Dermis microvascular lymphatic vessel endothelial cell (primary cell): ENCODE measurements at regions not wholly inside any gene's neighbourhood (a gene's known extent, or its start where the extent isn't known, plus 50 kb on each side); places are given as distances from the start of the nearest gene placed in this dataset.
"Not testable (repeated sequence)": the region's sequence is repeated elsewhere in the genome, so short reads cannot be mapped to it uniquely, and the experiment has no call there.

Experiments
- DNase-seq, 2 donors: peaks; one replicate each; pipeline versions ENCODE4 v3.0.0 to v3.0.0-alpha.2; 2010; ENCODE audit warnings: low read depth in 2 of 2

DNA sequence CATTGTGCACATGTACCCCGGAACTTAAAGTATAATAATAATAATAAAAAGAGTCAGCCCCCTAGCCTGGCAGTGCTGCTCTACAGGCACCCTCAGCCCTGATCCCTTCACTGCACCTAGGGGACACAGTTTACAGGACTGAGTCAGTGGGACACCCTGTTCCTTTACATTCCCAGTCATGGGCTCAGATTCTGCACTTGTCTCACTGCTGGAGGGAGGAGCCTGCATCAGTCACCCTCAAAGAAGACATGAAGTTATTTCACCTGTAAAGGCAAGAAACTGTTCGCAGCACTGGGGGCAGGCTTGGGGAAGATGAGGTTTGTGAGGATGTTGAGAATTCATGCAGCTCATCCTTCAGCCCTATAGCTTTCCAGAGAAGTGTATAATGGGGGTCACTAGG, 50.7 kb upstream of the VPREB1 start:
- DNase-seq: no peak

DNA sequence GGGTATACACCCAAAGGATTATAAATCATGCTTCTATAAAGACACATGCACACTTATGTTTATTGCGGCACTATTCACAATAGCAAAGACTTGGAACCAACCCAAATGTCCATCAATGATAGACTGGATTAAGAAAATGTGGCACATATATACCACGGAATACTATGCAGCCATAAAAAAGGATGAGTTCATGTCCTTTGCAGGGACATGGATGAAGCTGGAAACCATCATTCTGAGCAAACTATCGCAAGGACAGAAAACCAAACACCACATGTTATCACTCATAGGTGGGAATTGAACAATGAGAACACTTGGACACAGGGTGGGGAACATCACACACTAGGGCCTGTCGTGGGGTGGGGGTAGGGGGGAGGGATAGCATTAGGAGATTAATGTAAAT, 51.1 kb upstream of the VPREB1 start:
- DNase-seq: not testable (repeated sequence)

DNA sequence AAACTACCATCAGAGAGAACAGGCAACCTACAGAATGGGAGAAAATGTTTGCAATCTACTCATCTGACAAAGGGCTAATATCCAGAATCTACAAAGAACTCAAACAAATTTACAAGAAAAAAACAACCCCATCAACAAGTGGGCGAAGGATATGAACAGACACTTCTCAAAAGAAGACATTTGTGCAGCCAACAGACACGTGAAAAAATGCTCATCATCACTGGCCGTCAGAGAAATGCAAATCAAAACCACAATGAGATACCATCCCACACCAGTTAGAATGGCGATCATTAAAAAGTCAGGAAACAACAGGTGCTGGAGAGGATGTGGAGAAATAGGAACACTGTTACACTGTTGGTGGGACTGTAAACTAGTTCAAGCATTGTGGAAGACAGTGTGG, 51.6 kb upstream of the VPREB1 start:
- not testable (repeated sequence) for DNase-seq

DNA sequence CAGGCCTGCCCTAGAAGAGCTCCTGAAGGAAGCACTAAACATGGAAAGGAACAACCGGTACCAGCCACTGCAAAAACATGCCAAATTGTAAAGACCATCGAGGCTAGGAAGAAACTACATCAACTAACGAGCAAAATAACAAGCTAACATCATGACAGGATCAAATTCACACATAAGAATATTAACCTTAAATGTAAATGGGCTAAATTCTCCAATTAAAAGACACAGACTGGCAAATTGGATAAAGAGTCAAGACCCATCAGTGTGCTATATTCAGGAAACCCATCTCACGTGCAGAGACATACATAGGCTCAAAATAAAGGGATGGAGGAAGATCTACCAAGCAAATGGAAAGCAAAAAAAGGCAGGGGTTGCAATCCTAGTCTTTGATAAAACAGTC, 54.8 kb upstream of the VPREB1 start:
- DNase-seq: not testable (repeated sequence)

DNA sequence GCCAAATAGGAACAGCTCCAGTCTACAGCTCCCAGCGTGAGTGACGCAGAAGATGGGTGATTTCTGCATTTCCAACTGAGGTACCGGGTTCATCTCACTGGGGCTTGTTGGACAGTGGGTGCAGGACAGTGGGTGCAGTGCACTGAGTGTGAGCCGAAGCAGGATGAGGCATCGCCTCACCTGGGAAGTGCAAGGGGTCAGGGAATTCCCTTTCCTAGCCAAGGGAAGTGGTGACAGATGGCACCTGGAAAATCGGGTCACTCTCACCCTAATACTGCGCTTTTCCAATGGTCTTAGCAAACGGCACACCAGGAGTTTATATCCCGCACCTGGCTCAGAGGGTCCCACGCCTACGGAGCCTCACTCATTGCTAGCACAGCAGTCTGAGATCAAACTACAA, 56.7 kb upstream of the VPREB1 start:
- not testable (repeated sequence) for DNase-seq

DNA sequence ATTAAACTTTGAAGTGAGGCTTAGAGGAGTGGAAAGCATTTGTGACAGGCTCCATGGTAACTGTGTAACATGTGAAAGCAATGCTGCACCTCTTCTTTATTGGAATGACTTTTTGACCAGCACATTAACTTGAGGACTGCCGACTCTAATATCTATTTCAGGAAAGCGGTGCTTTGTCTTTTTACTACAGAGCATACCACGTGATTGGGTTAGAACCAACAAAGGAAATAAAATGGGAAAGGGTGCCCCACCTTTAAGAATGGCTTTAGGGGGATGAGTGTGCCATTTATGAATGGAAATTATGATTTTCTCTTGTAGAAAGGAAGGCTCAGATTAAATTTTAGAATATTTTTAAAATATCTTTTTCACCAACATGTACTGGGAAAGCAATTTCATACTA, 57.3 kb upstream of the VPREB1 start:
- no peak for DNase-seq

DNA sequence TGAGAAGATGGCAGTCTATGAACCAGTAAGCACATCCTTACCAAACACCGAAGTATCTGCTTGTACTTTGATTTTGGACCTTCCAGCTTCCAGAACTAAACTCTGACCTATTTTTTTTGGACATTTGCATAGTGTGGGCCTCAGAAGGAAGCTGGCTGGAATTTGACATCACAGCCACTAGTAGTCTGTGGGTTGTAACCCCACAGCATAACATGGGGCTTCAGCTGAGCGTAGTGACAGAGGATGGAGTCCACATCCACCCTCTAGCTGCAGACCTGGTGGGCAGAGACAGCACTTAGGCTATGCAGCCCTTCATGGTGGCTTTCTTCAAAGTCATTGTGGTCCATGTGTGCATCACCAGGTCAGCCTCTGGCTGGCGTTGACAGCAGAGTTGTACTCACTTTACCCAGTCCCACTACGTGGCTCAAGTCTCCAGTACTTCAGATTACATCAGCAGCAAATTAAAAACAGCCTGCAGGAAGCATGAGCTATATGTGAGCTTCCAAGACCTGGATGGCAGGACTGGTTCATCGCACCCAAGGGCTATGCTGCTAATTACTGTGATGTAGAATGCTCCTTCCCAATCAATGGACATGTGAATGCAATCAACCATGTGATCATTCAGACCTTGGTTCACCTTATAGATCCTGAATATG, 58.6 kb upstream of the VPREB1 start:
- no peak for DNase-seq

DNA sequence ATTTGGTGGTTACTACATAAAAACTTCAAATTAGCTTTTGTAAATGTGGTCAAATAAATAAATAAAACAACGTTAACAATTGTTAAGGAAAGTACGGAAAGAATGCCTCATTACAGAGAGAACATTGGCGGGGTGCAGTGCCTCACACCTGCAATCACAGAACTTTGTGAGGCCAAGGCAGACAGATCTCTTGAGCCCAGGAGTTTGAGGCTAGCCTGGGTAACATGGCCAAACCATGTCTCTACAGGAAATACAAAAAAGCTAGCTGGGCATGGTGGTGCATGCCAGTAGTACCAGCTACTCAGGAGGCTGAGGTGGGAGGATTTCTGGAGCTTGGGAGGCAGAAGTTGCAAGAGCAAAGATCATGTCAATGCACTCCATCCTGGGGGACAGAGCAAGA, 59.4 kb upstream of the VPREB1 start:
- DNase-seq: no peak

DNA sequence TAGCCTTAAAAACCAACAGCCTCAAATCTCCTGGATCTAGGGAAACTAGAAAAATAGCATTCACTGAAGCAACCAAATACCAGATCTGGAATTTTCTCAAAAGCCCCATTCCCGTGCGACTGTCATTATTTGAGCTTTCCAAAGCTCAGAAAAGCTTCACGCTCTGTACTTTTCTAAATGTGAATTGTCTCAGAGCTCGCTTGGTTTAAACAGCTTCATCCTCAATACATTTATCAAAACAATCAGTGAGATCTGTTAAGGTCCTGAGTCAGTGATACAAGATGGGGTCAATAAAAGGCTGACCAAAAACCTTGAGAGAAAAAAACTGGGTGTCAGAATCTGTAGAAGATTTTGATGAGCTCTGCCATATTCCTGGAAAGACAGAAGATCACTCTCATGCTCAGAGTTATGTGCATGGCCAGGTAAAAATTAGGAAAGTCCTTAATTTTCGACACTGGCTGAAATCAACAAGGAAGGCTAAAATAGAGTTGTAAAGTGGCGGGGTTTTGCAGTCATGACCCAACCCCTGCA, 60.2 kb upstream of the VPREB1 start:
- no peak for DNase-seq

DNA sequence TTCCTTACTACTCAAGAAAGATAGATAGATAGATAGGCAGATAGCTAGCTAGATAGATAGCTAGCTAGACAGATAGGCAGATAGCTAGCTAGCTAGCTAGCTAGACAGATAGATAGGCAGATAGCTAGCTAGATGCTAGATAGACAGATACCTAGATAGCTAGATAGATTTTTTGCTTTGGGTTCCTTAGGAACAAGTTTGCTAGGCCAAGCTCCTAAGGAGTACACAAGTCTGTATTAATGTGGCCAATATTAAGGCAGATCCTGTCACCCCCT, 61.7 kb upstream of the VPREB1 start:
- no peak for DNase-seq

DNA sequence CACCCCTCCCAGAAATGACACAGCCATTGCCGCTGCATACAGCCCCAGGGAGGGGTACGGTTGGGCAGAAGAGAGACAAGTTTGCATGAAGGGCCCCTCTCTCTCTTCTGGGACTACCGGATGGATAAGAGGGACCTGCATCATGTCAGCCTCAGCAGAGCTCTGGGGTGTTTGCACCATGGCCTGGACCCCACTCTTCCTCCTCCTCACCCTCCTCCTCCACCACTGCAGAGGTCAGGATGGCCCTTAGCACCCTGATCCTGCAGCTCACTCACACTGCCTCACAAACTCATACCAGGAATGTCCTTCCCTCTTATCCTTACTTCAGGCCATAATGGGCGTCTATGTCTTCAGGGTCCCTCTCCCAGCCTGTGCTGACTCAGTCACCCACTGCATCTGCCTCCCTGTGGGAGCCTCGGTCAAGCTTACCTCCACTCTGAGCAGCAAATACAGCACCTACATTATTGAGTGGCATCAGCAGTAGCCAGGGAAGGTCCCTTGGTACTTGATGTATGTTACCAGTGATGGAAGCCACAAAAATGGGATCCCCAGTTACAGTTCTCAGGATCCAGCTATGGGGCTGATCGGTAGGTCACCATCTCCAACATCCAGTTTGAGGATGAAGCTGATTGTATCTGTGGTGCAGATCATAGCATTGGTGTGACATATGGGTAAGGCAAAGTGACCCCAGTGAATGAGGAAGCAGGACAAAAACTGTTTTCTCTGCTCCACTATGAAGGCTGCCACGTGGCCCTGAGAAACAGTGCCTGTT, 62.2 kb upstream of the VPREB1 start:
- no peak for DNase-seq

DNA sequence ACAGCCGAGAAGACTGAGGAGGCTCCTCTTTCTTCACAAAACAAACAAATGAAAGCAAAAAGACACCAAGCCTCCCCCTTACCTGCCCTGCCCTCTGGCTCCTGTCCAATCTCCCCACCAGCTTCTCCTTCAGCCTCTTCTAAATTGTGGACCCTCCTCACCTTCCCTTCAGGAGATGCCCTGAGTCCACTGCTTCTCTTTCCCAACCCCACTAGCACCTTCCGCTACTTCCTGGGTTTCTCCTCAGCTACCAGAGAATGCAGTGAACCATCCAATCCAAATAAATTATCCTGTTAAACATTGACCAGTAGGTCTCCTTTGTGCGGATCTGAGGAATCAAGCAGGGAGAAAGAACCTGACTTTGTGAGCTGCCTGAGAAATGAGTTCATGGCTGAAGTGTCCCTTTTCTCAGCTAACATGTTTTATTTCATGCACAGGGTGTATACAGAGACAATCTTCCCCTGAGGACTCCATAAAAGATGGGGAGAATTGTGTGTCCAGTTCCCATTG, 63.2 kb upstream of the VPREB1 start:
- DNase-seq: no peak

DNA sequence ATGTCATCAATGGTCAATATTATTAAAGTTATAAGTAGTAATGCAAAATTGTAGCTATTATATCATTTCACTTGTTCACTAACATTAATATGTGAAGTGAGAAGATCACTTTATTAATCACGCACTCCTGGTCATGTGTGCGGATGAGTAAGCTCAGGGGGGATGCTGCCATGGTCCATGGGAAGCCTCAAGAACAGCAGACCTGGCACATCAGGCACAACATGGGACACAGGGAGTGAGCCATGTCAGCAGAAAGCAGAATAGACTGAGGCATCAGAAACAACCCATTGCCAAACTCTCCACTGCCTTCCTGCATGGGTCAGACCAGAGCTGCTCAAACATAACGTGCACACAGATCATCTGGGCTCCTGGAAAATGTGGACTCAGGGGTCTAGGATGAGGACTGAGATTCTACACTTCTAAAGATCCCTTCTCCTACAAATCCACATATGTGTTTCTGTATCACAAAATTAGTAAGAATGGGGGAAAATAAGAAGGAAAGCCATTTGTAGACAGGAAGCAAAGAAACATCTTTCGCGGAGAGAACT, 63.8 kb upstream of the VPREB1 start:
- DNase-seq: no peak

DNA sequence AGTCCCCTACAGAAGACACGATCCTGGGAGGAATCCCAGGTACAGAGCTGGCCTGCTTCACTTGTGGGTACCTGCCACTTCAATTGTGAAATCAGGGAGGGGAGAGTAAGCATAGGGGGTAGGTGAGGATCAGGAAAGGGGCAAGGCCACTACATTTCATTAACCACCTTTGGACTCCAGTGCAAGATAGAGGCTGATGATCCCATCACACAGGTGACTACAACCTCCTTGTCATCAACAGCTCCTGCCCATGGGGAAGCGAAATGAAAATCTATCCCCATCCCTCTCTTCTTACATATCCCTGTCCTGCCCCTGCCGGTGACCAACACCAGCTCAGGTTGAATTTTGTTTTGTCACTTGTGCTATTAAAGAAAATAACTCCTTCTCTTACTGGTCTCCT, 64.7 kb upstream of the VPREB1 start:
- DNase-seq: no peak

DNA sequence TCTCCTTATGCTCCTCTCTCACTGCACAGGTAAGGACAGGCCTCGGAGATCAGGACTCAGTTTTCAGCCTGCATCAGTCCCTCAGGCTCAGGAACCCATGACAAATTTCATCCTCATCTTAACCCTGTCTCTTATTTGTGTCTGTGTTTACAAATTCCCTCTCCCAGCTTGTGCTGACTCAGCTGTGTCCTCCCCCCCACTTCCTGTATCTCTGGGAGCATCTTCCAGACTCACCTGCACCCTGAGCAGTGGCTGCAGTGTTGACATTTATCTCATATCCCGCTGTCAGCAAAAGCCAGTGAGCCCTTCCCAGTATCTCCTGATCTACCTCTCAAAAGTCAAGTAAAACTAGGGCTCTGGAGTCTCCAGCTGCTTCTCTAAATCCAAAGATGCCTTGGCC, 65.6 kb upstream of the VPREB1 start:
- DNase-seq: no peak

DNA sequence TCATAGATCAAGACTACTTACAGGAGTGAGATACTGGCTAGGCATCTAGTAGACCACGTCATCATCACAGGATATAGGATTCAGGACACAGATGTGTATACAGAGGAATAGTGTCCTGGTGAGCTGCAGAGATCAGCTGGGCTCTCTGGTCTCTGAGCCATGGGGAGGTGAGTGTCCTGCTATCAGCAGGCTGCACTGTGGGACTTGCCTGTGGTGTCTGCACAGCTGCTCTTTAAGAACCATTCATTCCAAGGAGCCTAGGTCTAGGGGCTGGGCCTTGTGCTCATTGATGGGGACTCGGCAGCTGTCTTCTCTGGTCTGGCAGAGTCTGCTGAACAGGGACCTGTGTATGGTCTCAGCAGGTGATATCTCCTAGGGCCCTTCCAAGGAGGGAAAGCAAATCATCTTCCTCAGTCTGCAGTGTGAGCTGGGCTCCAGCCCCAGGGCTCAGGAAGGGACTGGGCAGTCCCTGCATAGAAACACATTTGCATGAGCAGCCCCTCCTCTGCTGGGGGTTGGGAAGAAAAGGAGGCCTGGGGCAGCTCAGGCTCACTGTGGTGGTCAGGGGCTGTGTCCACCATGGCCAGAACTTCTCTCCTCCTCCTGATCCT, 66.1 kb upstream of the VPREB1 start:
- no peak for DNase-seq

DNA sequence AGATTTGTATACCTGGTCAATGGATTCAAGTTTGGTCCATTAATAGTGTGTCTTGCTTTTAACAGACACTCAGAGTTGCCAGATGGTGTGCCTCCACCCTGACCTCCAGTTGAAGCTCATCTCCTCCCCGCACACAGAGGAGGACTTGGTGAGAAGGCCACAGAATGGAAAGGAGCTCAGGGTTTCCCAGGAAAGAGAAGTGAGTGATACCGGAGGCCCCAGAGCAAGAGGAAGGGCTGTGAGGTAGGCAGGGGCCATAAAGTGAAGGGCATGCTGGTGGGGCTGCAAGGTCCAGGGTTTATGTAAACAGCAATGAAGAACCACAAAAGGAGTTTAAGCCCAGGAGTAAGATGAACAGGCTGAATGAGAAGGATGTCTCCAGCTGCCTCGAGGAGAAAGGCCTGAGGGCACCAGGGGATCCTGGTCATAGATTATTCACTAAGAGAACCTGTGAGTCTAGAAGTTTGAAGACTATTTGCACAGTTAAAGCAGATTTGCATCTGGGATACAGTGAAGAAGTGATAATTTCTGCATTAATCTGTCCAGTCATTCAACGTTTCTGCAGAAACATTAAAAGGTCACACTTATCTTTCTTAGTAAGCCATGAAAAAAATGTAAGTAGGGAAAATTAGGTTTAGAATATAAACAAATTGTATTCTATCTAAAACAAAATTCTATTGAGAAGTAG, 67.5 kb upstream of the VPREB1 start:
- no peak for DNase-seq

DNA sequence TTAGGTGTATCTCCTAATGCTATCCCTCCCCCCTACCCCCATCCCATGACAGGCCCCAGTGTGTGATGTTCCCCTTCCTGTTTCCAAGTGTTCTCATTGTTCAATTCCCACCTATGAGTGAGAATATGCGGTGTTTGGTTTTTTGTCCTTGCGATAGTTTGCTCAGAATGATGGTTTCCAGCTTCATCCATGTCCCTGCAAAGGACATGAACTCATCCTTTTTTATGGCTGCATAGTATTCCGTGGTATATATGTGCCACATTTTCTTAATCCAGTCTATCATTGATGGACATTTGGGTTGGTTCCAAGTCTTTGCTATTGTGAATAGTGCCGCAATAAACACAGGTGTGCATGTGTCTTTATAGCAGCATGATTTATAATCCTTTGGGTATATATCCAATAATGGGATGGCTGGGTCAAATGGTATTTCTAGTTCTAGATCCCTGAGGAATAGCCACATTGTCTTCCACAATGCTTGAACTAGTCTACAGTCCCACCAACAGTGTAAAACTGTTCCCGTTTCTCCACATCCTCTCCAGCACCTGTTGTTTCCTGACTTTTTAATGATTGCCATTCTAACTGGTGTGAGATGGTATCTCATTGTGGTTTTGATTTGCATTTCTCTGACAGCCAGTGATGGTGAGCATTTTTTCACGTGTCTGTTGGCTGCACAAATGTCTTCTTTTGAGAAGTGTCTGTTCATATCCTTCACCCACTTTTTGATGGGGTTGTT, 71.5 kb upstream of the VPREB1 start:
- DNase-seq: not testable (repeated sequence)

DNA sequence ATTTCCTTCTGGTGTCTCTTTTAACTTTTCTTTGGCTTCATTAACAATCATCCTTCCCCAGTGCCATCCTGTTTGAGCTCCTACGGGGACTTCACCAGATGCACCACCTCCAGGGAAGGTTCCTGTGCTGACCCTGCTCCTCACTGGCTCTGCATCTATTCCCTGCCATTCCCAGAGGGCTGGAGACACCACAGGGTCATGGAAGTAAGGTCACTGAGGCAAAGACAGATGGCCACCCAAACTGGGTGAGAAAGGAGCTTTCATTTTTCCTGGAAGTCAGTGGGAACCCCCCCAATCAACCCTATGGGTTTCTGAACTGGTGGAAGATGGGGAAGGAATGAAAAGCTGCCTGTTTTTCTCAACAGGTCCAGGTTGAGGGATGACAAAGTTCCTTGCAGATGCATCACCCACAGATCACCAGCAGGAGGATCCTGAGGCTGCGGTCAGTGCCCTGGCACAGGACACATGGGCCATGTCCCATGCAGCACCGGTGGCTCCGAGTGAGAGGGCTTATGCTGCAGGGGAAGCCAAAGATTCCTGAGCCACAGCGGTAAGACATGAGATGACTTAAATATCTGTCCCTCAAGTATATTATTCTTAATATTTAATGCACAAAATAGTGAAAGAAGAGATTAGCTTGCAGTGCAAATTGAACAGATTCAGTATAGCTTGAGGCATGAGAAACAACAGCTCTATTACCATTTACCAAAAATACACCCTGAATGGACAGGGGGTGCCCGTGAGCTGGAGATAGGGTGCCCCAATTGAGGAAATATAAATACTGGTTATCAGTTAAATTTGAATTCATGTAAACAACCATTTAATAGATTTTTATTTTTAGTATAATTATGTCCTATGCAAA, 73.0 kb upstream of the VPREB1 start:
- no peak for DNase-seq

DNA sequence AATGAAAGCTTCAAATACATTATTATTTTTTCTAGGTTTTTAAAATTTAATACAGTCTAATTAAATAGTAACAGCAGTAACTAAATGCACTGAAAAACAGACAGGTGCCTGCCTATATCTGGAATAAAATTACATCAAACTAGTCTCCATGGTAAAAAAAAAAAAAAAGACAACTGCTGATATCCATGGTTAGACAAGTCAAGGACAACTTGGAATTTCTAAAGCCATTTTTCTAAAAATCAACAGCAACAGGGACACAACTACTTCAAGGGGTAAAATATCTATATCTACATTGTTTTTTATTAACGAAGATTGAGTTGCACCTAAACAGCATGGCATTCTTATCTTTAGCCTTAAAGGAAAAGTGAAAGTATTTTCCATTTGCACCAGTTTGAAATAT, 74.7 kb upstream of the VPREB1 start:
- DNase-seq: no peak
